Hematopoietic multipotent progenitor cell treated with erythropoietin and hydrocortisone succinate and interleukin-3 and kit ligand, for 4 days (in vitro differentiated cells): ENCODE measurements at regions not wholly inside any gene's neighbourhood (a gene's known extent, or its start where the extent isn't known, plus 50 kb on each side); places are given as distances from the start of the nearest gene placed in this dataset.

Experiments used
- DNase-seq: peaks from one replicate; pipeline ENCODE4 v3.0.0-alpha.2; 2015

GRCh38 chr3:28649266-28649665 is 300.6 kb upstream of the AZI2 start:
- no peak for DNase-seq

- no peak for DNase-seq
Measured at GRCh38 chr3:28651159-28651558, 302.5 kb upstream of the AZI2 start.

GRCh38 chr3:28664123-28664522 is 315.5 kb upstream of the AZI2 start:
- DNase-seq, result no peak

GRCh38 chr3:28667646-28668621 is 319.3 kb upstream of the AZI2 start:
- peak; percentile 73 for DNase-seq

GRCh38 chr3:28669870-28670269 is 321.2 kb upstream of the AZI2 start:
- DNase-seq, result no peak

- DNase-seq, result no peak
Measured at GRCh38 chr3:28672406-28672805, 323.8 kb upstream of the AZI2 start.

- no peak for DNase-seq
Measured at GRCh38 chr3:28673446-28673845, 324.8 kb upstream of the AZI2 start.

GRCh38 chr3:28674212-28674611 is 325.6 kb upstream of the AZI2 start:
- no peak for DNase-seq

- no peak for DNase-seq
Measured at GRCh38 chr3:28677581-28677980, 329.0 kb upstream of the AZI2 start.

GRCh38 chr3:28678086-28678485 is 329.5 kb upstream of the AZI2 start:
- no peak for DNase-seq

GRCh38 chr3:28680050-28680449 is 331.4 kb upstream of the AZI2 start:
- no peak for DNase-seq

GRCh38 chr3:28682121-28682520 is 333.5 kb upstream of the AZI2 start:
- DNase-seq, result no peak

- no peak for DNase-seq
Measured at GRCh38 chr3:28690176-28690575, 341.6 kb upstream of the AZI2 start.

- DNase-seq, result no peak
Measured at GRCh38 chr3:28698706-28699105, 350.1 kb upstream of the AZI2 start.

GRCh38 chr3:28699283-28699682 is 350.7 kb upstream of the AZI2 start:
- no peak for DNase-seq

GRCh38 chr3:28700728-28701127 is 352.1 kb upstream of the AZI2 start:
- DNase-seq, result no peak

- no peak for DNase-seq
Measured at GRCh38 chr3:28703843-28704242, 355.2 kb upstream of the AZI2 start.

GRCh38 chr3:28711293-28711692 is 362.7 kb upstream of the AZI2 start:
- DNase-seq, result no peak

GRCh38 chr3:28716939-28717338 is 368.3 kb upstream of the AZI2 start:
- no peak for DNase-seq

GRCh38 chr3:28718074-28718849 is 369.6 kb upstream of the AZI2 start:
- DNase-seq, result no peak

- DNase-seq, result peak; percentile 47
Measured at GRCh38 chr3:28726840-28727239, 378.2 kb upstream of the AZI2 start.

- no peak for DNase-seq
Measured at GRCh38 chr3:28727307-28727706, 378.7 kb upstream of the AZI2 start.

GRCh38 chr3:28738425-28738824 is 389.8 kb upstream of the AZI2 start:
- no peak for DNase-seq

- DNase-seq, result no peak
Measured at GRCh38 chr3:28739647-28740046, 391.0 kb upstream of the AZI2 start.
